ENCODE measurements at regions not wholly inside any gene's neighbourhood (a gene's known extent, or its start where the extent isn't known, plus 50 kb on each side); places are given as distances from the start of the nearest gene placed in this dataset.

DNA sequence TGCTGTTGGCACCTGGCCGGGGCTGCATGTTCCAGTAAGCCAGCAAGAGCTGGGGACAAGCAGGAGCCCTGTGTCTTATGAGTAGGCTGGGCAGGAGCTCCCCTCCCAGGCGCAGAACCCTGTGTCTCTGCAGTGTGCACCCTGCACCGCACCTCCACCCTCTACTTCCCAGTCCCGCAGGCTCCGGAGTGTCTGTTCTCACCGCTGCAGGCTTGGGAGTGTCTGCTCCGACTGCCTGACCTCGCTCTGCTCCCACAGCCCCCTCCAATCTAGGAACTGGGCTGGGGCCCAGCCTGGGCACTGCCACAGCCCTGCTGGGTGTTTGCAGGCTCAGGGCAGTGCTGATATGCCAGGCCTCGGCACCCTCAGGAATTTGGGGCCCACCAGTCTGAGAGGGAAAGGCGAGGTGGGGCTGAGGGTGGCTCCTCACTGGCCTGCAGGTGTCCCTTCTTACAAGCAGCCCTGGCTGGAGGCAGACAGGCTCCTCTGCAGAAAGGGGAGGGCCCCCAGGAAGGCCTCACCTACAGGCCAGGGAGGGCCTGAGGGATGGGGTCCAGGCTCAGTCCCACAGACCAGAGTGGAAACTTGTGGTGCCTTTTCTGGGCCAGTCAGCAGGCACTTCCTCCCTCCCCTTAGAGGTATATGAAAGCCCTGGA, 871.6 kb upstream of the GJE1 start:
- no peaks in the 10 kb centered on the region for H3K9me3 ChIP-seq (replicated peaks; ENCODE audit: control insufficient read depth, insufficient read depth, low read depth, low read length)
- H3K4me2 ChIP-seq (ENCODE audit: insufficient read depth, low read length): no peak overlapping the region
- no peaks in the 10 kb centered on the region for H3K27me3 ChIP-seq (ENCODE audit: control insufficient read depth in 2 of 2, insufficient read depth in 2 of 2, low read length in 2 of 2)
- WGBS (ENCODE audit: insufficient coverage, low coverage, missing lambda C conversion rate): 0% methylated on average over 10 of the region's 10 CpGs
- peaks cover 0 to 3% of the 10 kb centered on the region in 2 experiments; a peak in 1 of 5 replicates for H3K4me1 ChIP-seq (replicated peaks in 1 of 2; ENCODE audit: control insufficient read depth in 2 of 2, insufficient read depth in 2 of 2, low read length in 2 of 2)
- ChIA-PET POLR2A (no interaction called here), CTCF (ENCODE audit: low intra/inter-chr PET ratio) (no interaction called here)
- H3K36me3 ChIP-seq (ENCODE audit: control insufficient read depth, insufficient read depth, low read length): no peaks in the 10 kb centered on the region
- no TSS peak for BruUV-seq (replicated peaks)
- no peak for ATAC-seq
- H3K27ac ChIP-seq (ENCODE audit: extremely low read depth, low read depth, low read length): no peak overlapping the region
- DNase-seq (ENCODE audit: extremely low read depth in 1 of 4, low spot score in 3 of 4): no peak
- FAIRE-seq: no peak
- H2AFZ ChIP-seq (ENCODE audit: low read depth, low read length): no peak overlapping the region
- H3K4me3 ChIP-seq: no peak overlapping the region
- no peak overlapping the region for H3K9ac ChIP-seq (ENCODE audit: insufficient read depth in 1 of 2, low read depth in 2 of 2, low read length in 2 of 2)
- no peaks in the 10 kb centered on the region for H3K79me2 ChIP-seq (ENCODE audit: control insufficient read depth, insufficient read depth, low read length)
- H4K20me1 ChIP-seq (replicated peaks; ENCODE audit: control insufficient read depth, insufficient read depth, low read length): no peaks in the 10 kb centered on the region
- no peaks in the 10 kb centered on the region for H3K9me1 ChIP-seq (ENCODE audit: control insufficient read depth, insufficient read depth, low read length)
- in situ Hi-C loops (cut with MboI) (no loop called here), intact Hi-C loops (cut with micrococcal nuclease) (no loop called here)
- no peak for TF ChIP-seq CBX8 (IDR thresholded peaks at IDR 0.05; ENCODE audit: borderline replicate concordance, extremely low read depth, low read depth, low read length, poor library complexity, severe bottlenecking)
- TF ChIP-seq NFXL1 (CRISPR knock-in tag; IDR thresholded peaks at IDR 0.05): no peak
- no peak for TF ChIP-seq CC2D1A (IDR thresholded peaks at IDR 0.05)
- no peak for TF ChIP-seq TAF15 (IDR thresholded peaks at IDR 0.05; ENCODE audit: low read depth, low read length)
- TF ChIP-seq, protein P1, sequence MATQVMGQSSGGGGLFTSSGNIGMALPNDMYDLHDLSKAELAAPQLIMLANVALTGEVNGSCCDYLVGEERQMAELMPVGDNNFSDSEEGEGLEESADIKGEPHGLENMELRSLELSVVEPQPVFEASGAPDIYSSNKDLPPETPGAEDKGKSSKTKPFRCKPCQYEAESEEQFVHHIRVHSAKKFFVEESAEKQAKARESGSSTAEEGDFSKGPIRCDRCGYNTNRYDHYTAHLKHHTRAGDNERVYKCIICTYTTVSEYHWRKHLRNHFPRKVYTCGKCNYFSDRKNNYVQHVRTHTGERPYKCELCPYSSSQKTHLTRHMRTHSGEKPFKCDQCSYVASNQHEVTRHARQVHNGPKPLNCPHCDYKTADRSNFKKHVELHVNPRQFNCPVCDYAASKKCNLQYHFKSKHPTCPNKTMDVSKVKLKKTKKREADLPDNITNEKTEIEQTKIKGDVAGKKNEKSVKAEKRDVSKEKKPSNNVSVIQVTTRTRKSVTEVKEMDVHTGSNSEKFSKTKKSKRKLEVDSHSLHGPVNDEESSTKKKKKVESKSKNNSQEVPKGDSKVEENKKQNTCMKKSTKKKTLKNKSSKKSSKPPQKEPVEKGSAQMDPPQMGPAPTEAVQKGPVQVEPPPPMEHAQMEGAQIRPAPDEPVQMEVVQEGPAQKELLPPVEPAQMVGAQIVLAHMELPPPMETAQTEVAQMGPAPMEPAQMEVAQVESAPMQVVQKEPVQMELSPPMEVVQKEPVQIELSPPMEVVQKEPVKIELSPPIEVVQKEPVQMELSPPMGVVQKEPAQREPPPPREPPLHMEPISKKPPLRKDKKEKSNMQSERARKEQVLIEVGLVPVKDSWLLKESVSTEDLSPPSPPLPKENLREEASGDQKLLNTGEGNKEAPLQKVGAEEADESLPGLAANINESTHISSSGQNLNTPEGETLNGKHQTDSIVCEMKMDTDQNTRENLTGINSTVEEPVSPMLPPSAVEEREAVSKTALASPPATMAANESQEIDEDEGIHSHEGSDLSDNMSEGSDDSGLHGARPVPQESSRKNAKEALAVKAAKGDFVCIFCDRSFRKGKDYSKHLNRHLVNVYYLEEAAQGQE (IDR thresholded peaks at IDR 0.05; ENCODE audit: borderline replicate concordance): no peak
- TF ChIP-seq, protein P1 (CRISPR knock-in tag; IDR thresholded peaks at IDR 0.05; ENCODE audit: low read depth): no peak
- no peak for TF ChIP-seq HEY1 (CRISPR knock-in tag; IDR thresholded peaks at IDR 0.05; ENCODE audit: borderline replicate concordance)
- no peak for TF ChIP-seq ZNF77 (CRISPR knock-in tag; IDR thresholded peaks at IDR 0.05)
- TF ChIP-seq TFAM (CRISPR knock-in tag; conservative IDR thresholded peaks at IDR 0.05): no peak
- TF ChIP-seq ZNF224 (CRISPR knock-in tag; IDR thresholded peaks at IDR 0.05): no peak
- TF ChIP-seq HNRNPL (IDR thresholded peaks at IDR 0.05; ENCODE audit: low read depth, low read length): no peak
- no peak for TF ChIP-seq HDAC2 (IDR thresholded peaks at IDR 0.05)
- no peak for TF ChIP-seq ZBTB34 (CRISPR knock-in tag; IDR thresholded peaks at IDR 0.05)

All from K562 (cell line).